ENCODE measurements at regions not wholly inside any gene's neighbourhood (a gene's known extent, or its start where the extent isn't known, plus 50 kb on each side); places are given as distances from the start of the nearest gene placed in this dataset.

GRCh38 chr2:14223576-14223975 lies 408.9 kb upstream of the LRATD1 start:
- no peaks in the 10 kb centered on the region for H3K36me3 ChIP-seq (ENCODE audit: control insufficient read depth in 2 of 2, extremely low read depth in 1 of 2, insufficient read depth in 1 of 2, low read length in 1 of 2)
- H3K27ac Mint-ChIP-seq, result no peak overlapping the region
- H3K4me1 ChIP-seq (ENCODE audit: control insufficient read depth in 1 of 2, extremely low read depth in 1 of 2, insufficient read depth in 2 of 2, low read length in 2 of 2), result no peaks in the 10 kb centered on the region
- WGBS (ENCODE audit: insufficient coverage), result no CpG with 5 or more reads among the region's 1 CpG
- no peaks in the 10 kb centered on the region for H3K4me1 Mint-ChIP-seq
- H3K27me3 ChIP-seq (replicated peaks in 1 of 2; ENCODE audit: control insufficient read depth in 2 of 2, extremely low read depth in 1 of 2, insufficient read depth in 2 of 2, low read length in 1 of 2), result no peaks in the 10 kb centered on the region
- no peak overlapping the region for H3K4me3 Mint-ChIP-seq
- no peak overlapping the region for H3K27ac ChIP-seq (ENCODE audit: low read length)
- DNase-seq (no peak), ATAC-seq (replicated peaks in 1 of 4) (no peak)
- H3K9me3 Mint-ChIP-seq, result peaks cover 1 to 6% (median 6%) of the 10 kb centered on the region in 3 donors
- no peaks in the 10 kb centered on the region for H3K36me3 Mint-ChIP-seq
- H3K27me3 Mint-ChIP-seq, result no peaks in the 10 kb centered on the region
- H3K9me3 ChIP-seq, result no peaks in the 10 kb centered on the region
- ChIA-PET CTCF (no interaction called here), POLR2A (no interaction called here)
- no peak overlapping the region for H3K4me3 ChIP-seq (ENCODE audit: control insufficient read depth in 1 of 2, extremely low read depth in 1 of 2, low read length in 1 of 2)

- no peaks in the 10 kb centered on the region for H3K36me3 Mint-ChIP-seq
- DNase-seq (no peak), ATAC-seq (replicated peaks in 1 of 4) (no peak)
- no peaks in the 10 kb centered on the region for H3K4me1 Mint-ChIP-seq
- Histone ChIP-seq H3K36me3 (ENCODE audit: control insufficient read depth in 2 of 2, extremely low read depth in 1 of 2, insufficient read depth in 1 of 2, low read length in 1 of 2) (no peaks in the 10 kb centered on the region), H3K4me1 (ENCODE audit: control insufficient read depth in 1 of 2, extremely low read depth in 1 of 2, insufficient read depth in 2 of 2, low read length in 2 of 2) (no peaks in the 10 kb centered on the region), H3K27me3 (replicated peaks in 1 of 2; ENCODE audit: control insufficient read depth in 2 of 2, extremely low read depth in 1 of 2, insufficient read depth in 2 of 2, low read length in 1 of 2) (no peaks in the 10 kb centered on the region), H3K9me3 (no peaks in the 10 kb centered on the region), H3K4me3 (ENCODE audit: control insufficient read depth in 1 of 2, extremely low read depth in 1 of 2, low read length in 1 of 2) (no peak overlapping the region), H3K27ac (ENCODE audit: low read length) (no peak overlapping the region)
- ChIA-PET POLR2A (no interaction called here), CTCF (no interaction called here)
- H3K27ac Mint-ChIP-seq, result no peak overlapping the region
- no CpG with 5 or more reads among the region's 1 CpG for WGBS (ENCODE audit: insufficient coverage)
- no peaks in the 10 kb centered on the region for H3K27me3 Mint-ChIP-seq
- H3K4me3 Mint-ChIP-seq, result no peak overlapping the region
- peaks cover 6 to 11% (median 11%) of the 10 kb centered on the region in 3 donors for H3K9me3 Mint-ChIP-seq
These were observed 401.1 kb upstream of the LRATD1 start for GRCh38 chr2:14231391-14231898.

DNA sequence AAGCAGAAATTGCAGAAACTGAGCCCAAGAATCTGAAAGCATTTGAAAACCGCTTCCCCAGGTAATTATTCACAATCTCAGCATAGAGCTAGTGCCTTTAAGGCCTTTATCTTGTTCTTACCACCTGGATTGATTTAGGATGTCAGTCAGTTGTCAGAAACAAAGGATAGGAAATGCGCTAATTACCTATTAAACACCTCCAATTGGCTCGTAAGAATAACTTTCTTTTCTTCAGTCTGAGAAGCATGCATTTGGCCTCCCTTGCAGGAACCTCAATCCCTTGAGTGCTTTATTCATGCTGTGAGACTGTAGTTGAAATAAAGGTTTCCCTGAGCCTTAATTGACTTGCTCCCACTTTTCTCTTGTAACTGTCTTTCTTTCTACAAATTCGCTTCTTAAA lies 400.3 kb upstream of the LRATD1 start:
- DNase-seq (no peak), ATAC-seq (replicated peaks in 1 of 4) (no peak)
- WGBS (ENCODE audit: insufficient coverage), result no CpG with 5 or more reads among the region's 4 CpGs
- ChIA-PET POLR2A (no interaction called here), CTCF (no interaction called here)
- no peaks in the 10 kb centered on the region for H3K27me3 ChIP-seq (replicated peaks in 1 of 2; ENCODE audit: control insufficient read depth in 2 of 2, extremely low read depth in 1 of 2, insufficient read depth in 2 of 2, low read length in 1 of 2)
- Mint-ChIP-seq H3K9me3 (peaks cover 2 to 11% (median 11%) of the 10 kb centered on the region in 3 donors), H3K4me1 (no peaks in the 10 kb centered on the region), H3K27ac (no peak overlapping the region), H3K4me3 (no peak overlapping the region), H3K36me3 (no peaks in the 10 kb centered on the region), H3K27me3 (no peaks in the 10 kb centered on the region)
- H3K9me3 ChIP-seq, result no peaks in the 10 kb centered on the region
- H3K27ac ChIP-seq (ENCODE audit: low read length), result no peak overlapping the region
- H3K4me3 ChIP-seq (ENCODE audit: control insufficient read depth in 1 of 2, extremely low read depth in 1 of 2, low read length in 1 of 2), result no peak overlapping the region
- H3K36me3 ChIP-seq (ENCODE audit: control insufficient read depth in 2 of 2, extremely low read depth in 1 of 2, insufficient read depth in 1 of 2, low read length in 1 of 2), result no peaks in the 10 kb centered on the region
- no peaks in the 10 kb centered on the region for H3K4me1 ChIP-seq (ENCODE audit: control insufficient read depth in 1 of 2, extremely low read depth in 1 of 2, insufficient read depth in 2 of 2, low read length in 2 of 2)

GRCh38 chr2:14234911-14235310 lies 397.6 kb upstream of the LRATD1 start:
- no peak for ATAC-seq (replicated peaks in 1 of 4)
- Mint-ChIP-seq H3K27me3 (no peaks in the 10 kb centered on the region), H3K4me3 (no peak overlapping the region)

GRCh38 chr2:14235667-14236066 lies 396.9 kb upstream of the LRATD1 start:
- H3K36me3 Mint-ChIP-seq, result no peaks in the 10 kb centered on the region
- no CpG with 5 or more reads among the region's 3 CpGs for WGBS (ENCODE audit: insufficient coverage)
- Histone ChIP-seq H3K27me3 (replicated peaks in 1 of 2; ENCODE audit: control insufficient read depth in 2 of 2, extremely low read depth in 1 of 2, insufficient read depth in 2 of 2, low read length in 1 of 2) (no peaks in the 10 kb centered on the region), H3K9me3 (no peaks in the 10 kb centered on the region), H3K36me3 (ENCODE audit: control insufficient read depth in 2 of 2, extremely low read depth in 1 of 2, insufficient read depth in 1 of 2, low read length in 1 of 2) (no peaks in the 10 kb centered on the region), H3K4me3 (ENCODE audit: control insufficient read depth in 1 of 2, extremely low read depth in 1 of 2, low read length in 1 of 2) (no peak overlapping the region), H3K4me1 (ENCODE audit: control insufficient read depth in 1 of 2, extremely low read depth in 1 of 2, insufficient read depth in 2 of 2, low read length in 2 of 2) (no peaks in the 10 kb centered on the region), H3K27ac (ENCODE audit: low read length) (no peak overlapping the region)
- peaks cover 4 to 8% (median 6%) of the 10 kb centered on the region in 3 donors for H3K9me3 Mint-ChIP-seq
- H3K27me3 Mint-ChIP-seq, result no peaks in the 10 kb centered on the region
- H3K4me3 Mint-ChIP-seq, result no peak overlapping the region
- H3K4me1 Mint-ChIP-seq, result no peaks in the 10 kb centered on the region
- ATAC-seq (replicated peaks in 1 of 4) (no peak), DNase-seq (no peak)
- ChIA-PET POLR2A (no interaction called here), CTCF (no interaction called here)
- H3K27ac Mint-ChIP-seq, result no peak overlapping the region

More at GRCh38 chr2:14234911-14235310, 397.6 kb upstream of the LRATD1 start:
- Histone ChIP-seq H3K27me3 (replicated peaks in 1 of 2; ENCODE audit: control insufficient read depth in 2 of 2, extremely low read depth in 1 of 2, insufficient read depth in 2 of 2, low read length in 1 of 2) (no peaks in the 10 kb centered on the region), H3K27ac (ENCODE audit: low read length) (no peak overlapping the region), H3K9me3 (no peaks in the 10 kb centered on the region), H3K36me3 (ENCODE audit: control insufficient read depth in 2 of 2, extremely low read depth in 1 of 2, insufficient read depth in 1 of 2, low read length in 1 of 2) (no peaks in the 10 kb centered on the region), H3K4me3 (ENCODE audit: control insufficient read depth in 1 of 2, extremely low read depth in 1 of 2, low read length in 1 of 2) (no peak overlapping the region), H3K4me1 (ENCODE audit: control insufficient read depth in 1 of 2, extremely low read depth in 1 of 2, insufficient read depth in 2 of 2, low read length in 2 of 2) (no peaks in the 10 kb centered on the region)
- DNase-seq, result no peak
- Mint-ChIP-seq H3K36me3 (no peaks in the 10 kb centered on the region), H3K27ac (no peak overlapping the region), H3K4me1 (no peaks in the 10 kb centered on the region), H3K9me3 (peaks cover 4 to 11% (median 6%) of the 10 kb centered on the region in 3 donors)
- WGBS (ENCODE audit: insufficient coverage), result 28% methylated on average over 5 of the region's 5 CpGs
- ChIA-PET POLR2A (no interaction called here), CTCF (no interaction called here)

GRCh38 chr2:14237902-14238301 lies 394.6 kb upstream of the LRATD1 start:
- Mint-ChIP-seq H3K4me1 (no peaks in the 10 kb centered on the region), H3K27me3 (no peaks in the 10 kb centered on the region), H3K9me3 (peaks cover 7 to 11% (median 9%) of the 10 kb centered on the region in 3 donors), H3K36me3 (no peaks in the 10 kb centered on the region), H3K4me3 (no peak overlapping the region), H3K27ac (no peak overlapping the region)
- no peaks in the 10 kb centered on the region for H3K27me3 ChIP-seq (replicated peaks in 1 of 2; ENCODE audit: control insufficient read depth in 2 of 2, extremely low read depth in 1 of 2, insufficient read depth in 2 of 2, low read length in 1 of 2)
- H3K9me3 ChIP-seq, result no peaks in the 10 kb centered on the region
- no CpG with 5 or more reads among the region's 1 CpG for WGBS (ENCODE audit: insufficient coverage)
- POLR2A ChIA-PET, result no interaction called here
- no peaks in the 10 kb centered on the region for H3K36me3 ChIP-seq (ENCODE audit: control insufficient read depth in 2 of 2, extremely low read depth in 1 of 2, insufficient read depth in 1 of 2, low read length in 1 of 2)
- H3K27ac ChIP-seq (ENCODE audit: low read length), result no peak overlapping the region
- no peak overlapping the region for H3K4me3 ChIP-seq (ENCODE audit: control insufficient read depth in 1 of 2, extremely low read depth in 1 of 2, low read length in 1 of 2)
- DNase-seq (no peak), ATAC-seq (replicated peaks in 1 of 4) (no peak)
- H3K4me1 ChIP-seq (ENCODE audit: control insufficient read depth in 1 of 2, extremely low read depth in 1 of 2, insufficient read depth in 2 of 2, low read length in 2 of 2), result no peaks in the 10 kb centered on the region
- CTCF ChIA-PET, result no interaction called here

- no peaks in the 10 kb centered on the region for H3K27me3 Mint-ChIP-seq
- H3K36me3 ChIP-seq (ENCODE audit: control insufficient read depth in 2 of 2, extremely low read depth in 1 of 2, insufficient read depth in 1 of 2, low read length in 1 of 2), result no peaks in the 10 kb centered on the region
- no peaks in the 10 kb centered on the region for H3K4me1 Mint-ChIP-seq
- H3K9me3 Mint-ChIP-seq, result peaks cover 5 to 11% (median 6%) of the 10 kb centered on the region in 3 donors
- no peak for DNase-seq
- H3K27ac Mint-ChIP-seq, result no peak overlapping the region
- CTCF ChIA-PET, result no interaction called here
- H3K36me3 Mint-ChIP-seq, result no peaks in the 10 kb centered on the region
- H3K9me3 ChIP-seq, result no peaks in the 10 kb centered on the region
- no CpG with 5 or more reads among the region's 3 CpGs for WGBS (ENCODE audit: insufficient coverage)
- no peaks in the 10 kb centered on the region for H3K27me3 ChIP-seq (replicated peaks in 1 of 2; ENCODE audit: control insufficient read depth in 2 of 2, extremely low read depth in 1 of 2, insufficient read depth in 2 of 2, low read length in 1 of 2)
- POLR2A ChIA-PET, result no interaction called here
- no peaks in the 10 kb centered on the region for H3K4me1 ChIP-seq (ENCODE audit: control insufficient read depth in 1 of 2, extremely low read depth in 1 of 2, insufficient read depth in 2 of 2, low read length in 2 of 2)
- no peak overlapping the region for H3K4me3 ChIP-seq (ENCODE audit: control insufficient read depth in 1 of 2, extremely low read depth in 1 of 2, low read length in 1 of 2)
- ATAC-seq (replicated peaks in 1 of 4), result no peak
- no peak overlapping the region for H3K4me3 Mint-ChIP-seq
- no peak overlapping the region for H3K27ac ChIP-seq (ENCODE audit: low read length)
These were observed 392.9 kb upstream of the LRATD1 start for GRCh38 chr2:14239605-14240004.

Measured in T-cell (primary cell).